NCI-H1417 (cell line): ENCODE measurements at regions not wholly inside any gene's neighbourhood (a gene's known extent, or its start where the extent isn't known, plus 50 kb on each side); places are given as distances from the start of the nearest gene placed in this dataset.

ENCODE experiments used
- DNase-seq, 3 experiments: peaks; one replicate each; lab custom pipeline; 2025; lab: John Stamatoyannopoulos, UW

DNA sequence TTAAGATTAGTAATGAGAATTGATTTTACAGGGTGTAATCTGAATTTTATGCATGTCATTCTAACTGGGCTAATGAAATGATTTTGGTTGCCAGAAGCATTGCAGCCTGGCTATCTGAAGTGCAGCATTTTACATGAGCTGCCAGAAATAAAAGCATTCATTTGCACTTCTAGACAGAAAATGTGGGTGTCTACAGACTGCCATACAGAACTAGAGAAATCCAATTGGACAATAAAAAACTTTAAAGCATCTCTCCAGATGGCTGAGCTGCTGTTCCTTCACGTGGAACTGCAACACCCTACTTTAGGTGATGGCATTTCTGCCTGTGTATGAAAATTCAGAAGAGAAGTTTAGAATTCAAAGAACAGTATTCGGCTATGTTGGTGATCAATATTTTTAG is 450.1 kb upstream of the SLITRK1 start:
- DNase-seq = no peak

GRCh38 chr13:84315527-84315926 is 433.3 kb upstream of the SLITRK1 start:
- DNase-seq = peak in 1 of 3 experiments; percentile 75

- DNase-seq = no peak
Measured at GRCh38 chr13:84303035-84303434, 420.8 kb upstream of the SLITRK1 start.

GRCh38 chr13:84297251-84297650 is 415.0 kb upstream of the SLITRK1 start:
- no peak for DNase-seq

GRCh38 chr13:84296401-84296800 is 414.1 kb upstream of the SLITRK1 start:
- DNase-seq = no peak

DNA sequence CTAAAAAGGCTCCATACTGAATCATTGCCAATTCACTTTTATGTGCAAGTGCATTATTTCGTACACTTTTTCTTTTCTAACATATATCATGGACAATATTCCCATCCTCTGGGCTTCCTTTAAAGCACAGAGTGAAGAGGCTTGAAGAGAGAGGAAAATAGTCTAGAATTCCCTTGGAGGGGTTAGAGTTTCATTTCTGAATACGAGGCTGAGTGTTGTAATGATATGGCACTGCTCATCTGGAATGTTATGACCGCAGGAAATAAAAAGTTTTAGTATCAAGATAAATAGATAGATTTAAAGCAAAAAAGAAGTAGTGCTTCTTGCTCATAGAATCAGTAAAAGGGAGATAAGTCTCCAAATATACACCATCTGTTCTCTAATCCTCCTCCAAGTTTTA is 412.3 kb upstream of the SLITRK1 start:
- no peak for DNase-seq

DNA sequence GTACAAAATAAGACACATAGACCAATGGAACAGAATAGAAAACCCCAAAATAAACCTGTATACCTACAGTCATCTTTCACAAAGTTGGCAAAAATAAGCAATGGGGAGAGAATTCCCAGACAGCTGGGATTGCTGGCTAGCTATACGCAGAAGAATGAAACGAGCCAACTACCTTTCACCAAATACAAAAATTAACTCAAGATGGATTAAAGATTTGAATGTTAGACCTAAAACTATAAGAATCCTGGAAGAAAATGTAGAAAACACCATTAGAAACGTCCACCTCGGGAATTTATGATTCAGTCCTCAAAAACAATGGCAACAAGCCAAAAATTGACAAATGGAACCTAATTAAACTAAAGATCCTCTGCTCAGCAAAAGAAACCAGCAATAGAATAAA is 408.1 kb upstream of the SLITRK1 start:
- no peak for DNase-seq

- no peak for DNase-seq
Measured at GRCh38 chr13:84279166-84279565, 396.9 kb upstream of the SLITRK1 start.

DNA sequence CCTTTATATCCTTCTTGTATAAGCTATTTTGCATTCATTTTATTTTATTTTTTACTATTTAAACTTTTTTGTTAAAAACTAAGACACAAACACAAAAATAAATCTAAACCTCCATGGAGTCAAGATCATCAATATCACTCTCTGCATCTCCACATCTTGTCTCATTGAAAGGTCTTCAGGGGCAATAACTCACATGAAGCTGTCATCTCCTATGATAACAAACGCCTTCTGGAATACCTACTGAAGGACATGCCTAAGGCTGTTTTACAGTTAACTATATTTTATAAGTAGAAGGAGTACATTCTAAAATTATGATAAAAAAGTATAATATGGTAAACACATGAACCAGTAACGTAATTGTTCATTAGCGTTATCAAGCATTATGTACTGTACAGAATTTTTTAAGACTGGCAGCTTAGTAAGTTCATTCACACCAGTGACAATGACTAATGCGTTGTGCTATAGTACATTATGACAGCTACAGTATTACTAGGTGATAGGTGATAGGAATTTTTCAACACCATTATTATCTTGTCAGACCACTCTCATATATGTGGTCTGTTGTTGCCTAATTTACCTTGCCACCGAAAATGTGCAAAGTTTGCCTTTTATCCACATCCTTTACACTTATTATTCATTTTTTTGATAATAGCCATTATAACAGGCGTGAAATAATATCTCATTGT is 390.7 kb upstream of the SLITRK1 start:
- peak in 1 of 3 experiments; percentile 38 for DNase-seq

DNA sequence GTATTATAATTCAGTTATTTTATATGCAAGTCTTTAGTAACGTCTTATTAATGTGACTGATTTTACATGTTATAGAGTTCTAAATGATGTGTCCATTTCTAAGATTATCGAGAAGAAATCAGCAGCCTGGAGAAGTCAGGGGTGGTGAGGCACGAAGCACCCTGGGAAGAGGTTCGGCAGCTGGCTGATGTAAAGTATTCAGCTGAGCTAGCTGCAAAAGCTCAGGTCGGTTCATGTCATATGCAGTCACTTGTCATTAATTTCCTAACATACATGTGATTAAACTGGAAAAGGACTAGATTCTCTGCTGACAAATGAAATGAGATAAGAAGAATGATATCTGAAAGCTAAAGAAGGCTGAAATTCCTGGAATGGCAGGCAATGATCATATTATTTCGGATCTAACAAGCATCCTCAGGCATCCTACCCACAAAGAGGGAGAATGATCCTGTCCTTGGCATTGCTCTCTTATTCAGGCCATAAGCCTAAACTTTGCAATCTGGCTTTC is 383.0 kb upstream of the SLITRK1 start:
- no peak for DNase-seq

DNA sequence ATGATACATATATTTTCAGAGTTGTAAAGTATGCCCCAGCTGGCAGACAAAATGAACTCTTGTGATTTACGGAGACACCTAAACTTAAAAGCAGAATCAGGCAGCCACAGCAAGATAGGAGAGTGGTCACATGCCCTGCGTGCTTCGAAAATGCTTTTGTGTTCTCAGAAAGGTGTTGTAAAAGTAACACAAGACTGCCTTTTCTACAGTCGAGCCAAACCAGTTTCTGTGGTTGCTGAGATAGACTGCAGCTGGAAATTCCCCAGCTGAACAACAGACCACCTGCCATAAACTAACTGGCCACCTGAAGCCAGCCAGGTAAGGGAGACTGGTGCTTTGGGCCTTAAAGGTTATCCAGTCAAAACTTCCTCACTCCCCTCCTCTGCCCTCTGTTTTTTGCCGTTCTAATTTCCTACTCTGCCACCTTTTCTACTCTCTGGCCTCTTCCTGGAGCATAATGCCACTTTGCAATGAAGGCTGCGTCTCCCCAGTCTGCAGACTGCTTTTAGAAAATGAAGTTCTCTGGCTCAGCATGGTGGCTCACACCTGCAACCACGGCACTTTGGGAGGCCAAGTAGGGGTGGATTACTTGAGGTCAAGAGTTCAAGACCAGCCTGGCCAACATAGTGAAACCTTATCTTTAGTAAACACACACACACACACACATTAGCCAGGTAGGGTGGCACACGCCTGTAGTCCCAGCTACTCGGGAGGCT is 381.2 kb upstream of the SLITRK1 start:
- DNase-seq = no peak

- no peak for DNase-seq
Measured at GRCh38 chr13:84255226-84255797, 373.0 kb upstream of the SLITRK1 start.

GRCh38 chr13:84249463-84249862 is 367.2 kb upstream of the SLITRK1 start:
- no peak for DNase-seq

GRCh38 chr13:84243340-84243739 is 361.1 kb upstream of the SLITRK1 start:
- no peak for DNase-seq

- no peak for DNase-seq
Measured at GRCh38 chr13:84239032-84239431, 356.8 kb upstream of the SLITRK1 start.

GRCh38 chr13:84238381-84238780 is 356.1 kb upstream of the SLITRK1 start:
- DNase-seq = no peak

DNA sequence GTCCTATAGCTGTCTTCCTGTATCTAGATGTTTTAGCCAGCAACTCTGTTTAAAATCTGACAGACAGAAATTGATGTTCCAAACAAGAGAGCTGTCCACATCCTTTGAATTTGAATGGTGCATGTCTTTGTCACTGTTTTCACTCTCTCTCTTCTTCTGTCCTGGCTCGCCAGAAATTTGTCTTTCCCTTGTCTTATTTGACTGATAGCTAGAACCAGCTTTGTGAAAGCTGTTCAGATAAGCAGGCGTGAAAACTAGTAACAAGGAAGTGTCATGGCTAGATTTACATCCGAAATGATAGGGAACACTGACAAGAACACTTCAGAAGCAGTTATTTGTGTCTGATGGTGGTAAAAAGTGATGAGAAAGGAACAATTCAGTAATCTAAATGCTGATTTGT is 354.9 kb upstream of the SLITRK1 start:
- DNase-seq = peak in 1 of 3 experiments; percentile 23

DNA sequence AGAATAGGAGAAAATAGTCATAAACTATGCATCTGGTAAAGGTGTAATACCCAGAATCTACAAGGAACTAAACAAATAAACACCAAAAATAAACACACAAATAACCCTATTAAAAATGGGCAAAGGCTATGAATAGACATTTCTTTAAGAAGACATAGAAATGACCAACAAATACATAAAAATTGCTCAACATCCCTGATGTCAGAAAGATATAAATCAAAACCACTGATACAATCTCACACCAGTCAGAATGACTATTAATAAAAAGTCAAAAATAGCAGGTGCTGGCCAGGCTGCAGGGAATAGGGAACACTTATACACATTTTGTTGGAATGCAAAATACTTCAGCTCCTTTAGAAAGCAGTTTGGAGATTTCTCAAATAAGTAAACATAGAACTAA is 352.1 kb upstream of the SLITRK1 start:
- DNase-seq = peak in 1 of 3 experiments; percentile 38

DNA sequence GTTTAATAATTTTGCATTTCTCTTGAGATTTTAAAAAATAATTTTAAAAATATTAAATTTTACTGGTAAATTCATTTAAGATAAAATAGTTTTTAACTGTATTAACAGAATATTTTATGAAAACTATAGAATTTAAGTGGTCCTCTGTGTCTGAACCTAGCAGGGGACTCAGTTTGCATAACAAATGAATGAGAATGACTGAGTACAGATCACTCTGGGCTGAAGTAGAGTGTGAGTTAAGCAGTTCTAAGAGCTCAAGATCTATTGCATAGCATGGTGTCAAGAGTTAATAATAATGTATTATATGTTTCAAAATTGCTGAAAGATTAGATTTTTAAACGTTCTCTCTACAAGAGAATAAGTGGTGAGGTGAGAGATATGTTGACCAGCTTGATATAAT is 348.3 kb upstream of the SLITRK1 start:
- DNase-seq = no peak

DNA sequence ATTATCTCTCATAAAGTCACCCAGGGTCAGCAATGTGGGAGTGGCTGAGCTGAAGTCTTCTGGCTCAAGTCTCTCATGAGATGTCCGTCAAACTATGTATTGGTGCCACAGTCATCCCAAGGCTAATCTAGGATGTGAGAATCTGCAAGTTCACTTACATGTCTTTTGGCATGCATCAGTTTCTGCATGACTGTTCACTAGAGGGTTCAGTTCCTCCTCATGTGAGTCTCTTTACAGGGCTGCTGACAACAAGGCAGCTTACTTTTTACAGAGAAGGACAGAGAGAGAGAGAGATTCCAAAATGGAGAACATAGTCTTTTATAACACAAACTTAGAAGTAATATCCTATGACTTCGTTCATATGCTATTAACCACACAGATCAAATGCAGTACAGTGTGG is 328.8 kb upstream of the SLITRK1 start:
- no peak for DNase-seq

GRCh38 chr13:84208246-84208910 is 326.1 kb upstream of the SLITRK1 start:
- DNase-seq = peak in 2 of 3 experiments; percentile 9 to 57

GRCh38 chr13:84207509-84207908 is 325.2 kb upstream of the SLITRK1 start:
- no peak for DNase-seq

DNA sequence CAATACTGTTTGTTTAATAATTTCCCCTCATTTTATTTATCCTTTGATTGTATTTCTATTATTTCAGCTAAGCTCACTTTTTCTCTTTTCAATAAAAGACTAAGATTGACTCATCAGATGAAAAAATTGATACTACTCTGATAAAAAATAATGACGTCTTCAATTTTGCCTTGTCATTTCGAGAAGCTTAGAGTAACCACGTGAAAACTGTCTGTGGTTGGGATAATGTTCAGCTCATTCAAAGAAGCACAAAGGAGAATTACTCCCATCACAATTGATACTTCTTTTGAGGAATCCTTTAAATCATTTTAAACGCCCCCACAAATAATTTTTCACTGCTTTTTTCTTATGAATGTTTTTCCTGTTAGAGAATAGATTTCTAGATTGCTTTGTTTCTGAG is 318.7 kb upstream of the SLITRK1 start:
- no peak for DNase-seq
